ENCODE measurements at regions not wholly inside any gene's neighbourhood (a gene's known extent, or its start where the extent isn't known, plus 50 kb on each side); places are given as distances from the start of the nearest gene placed in this dataset.
A peak's percentile ranks its signal among the peaks of the same experiment; 100 is the strongest.

- no peak for DNase-seq
Measured at GRCh38 chr5:165626161-165626560, 2120.7 kb downstream of the MAT2B start.

DNA sequence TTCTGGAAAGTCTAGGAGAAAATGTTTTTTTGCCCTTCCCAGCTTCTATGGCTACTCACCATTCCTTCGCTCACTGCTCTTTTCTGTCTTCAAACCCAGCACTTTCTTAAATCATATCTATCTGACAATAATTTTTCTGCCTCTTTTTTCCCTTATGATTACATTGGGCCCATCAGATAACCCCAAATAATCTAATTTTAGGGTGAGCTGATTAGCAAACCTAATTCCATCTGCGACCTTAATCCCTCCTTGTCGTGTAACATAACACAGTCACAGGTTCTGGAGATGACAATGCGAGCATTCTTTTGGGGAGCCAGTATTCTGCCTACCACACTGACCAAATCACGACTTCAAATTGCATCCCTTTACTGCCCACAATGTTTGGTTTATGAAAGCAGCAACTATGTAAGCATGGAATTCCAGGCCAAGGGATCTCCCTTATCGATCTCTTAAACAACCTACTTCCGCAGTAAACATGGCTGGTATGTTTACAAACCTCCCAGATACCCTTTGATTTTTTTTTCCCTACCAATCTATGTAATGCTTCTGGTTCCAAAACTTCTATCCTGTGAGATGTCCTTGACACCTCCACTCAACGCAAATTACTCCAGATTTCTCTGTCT is 2122.2 kb downstream of the MAT2B start:
- DNase-seq, result no peak

DNA sequence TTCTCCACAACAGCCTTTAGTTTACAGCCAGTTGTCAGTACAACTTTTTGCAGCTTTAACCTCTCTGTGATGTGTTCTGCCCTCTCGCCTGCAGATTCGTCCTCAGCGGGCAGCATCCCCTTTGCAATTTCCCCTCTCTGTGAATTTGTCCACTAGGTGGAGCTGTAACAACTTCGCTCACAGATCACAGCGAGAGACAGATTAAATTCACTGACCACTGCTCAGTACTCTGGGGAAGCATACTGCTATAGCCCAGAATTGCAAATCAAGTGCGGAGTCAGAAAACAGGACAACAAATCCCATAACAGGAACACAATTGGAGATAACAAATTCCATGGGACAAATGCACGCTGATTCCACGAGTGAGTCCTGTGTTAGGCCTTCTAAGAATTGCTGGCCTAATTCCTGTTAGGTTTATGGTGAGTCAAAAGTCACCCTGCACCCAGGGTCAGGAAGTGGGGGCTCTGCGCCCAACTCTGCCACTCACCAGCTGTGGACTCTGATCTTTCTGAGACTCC is 2124.9 kb downstream of the MAT2B start:
- DNase-seq, result peak; percentile 46

GRCh38 chr5:165631235-165631634 is 2125.8 kb downstream of the MAT2B start:
- DNase-seq, result no peak

- DNase-seq, result no peak
Measured at GRCh38 chr5:165642366-165642765, 2136.9 kb downstream of the MAT2B start.

- no peak for DNase-seq
Measured at GRCh38 chr5:165665735-165666400, 2160.4 kb downstream of the MAT2B start.

DNA sequence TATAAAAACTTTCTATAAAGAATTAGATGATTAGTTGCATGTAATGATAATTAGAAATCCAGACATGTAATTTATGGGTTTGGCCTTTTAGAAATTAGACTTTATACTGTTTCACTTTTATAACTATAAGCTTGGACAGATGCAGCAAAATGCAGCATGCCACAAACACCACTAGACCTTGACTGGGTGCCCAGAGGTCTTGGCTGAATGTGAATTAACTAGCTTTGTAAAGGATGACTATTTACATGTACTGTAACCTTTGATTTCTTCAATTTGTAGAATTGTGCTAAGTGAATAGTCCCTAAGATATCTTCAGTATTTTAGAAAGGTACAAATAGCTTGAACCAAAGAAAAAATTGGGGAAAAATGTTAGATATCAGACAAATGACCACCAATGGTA is 2168.1 kb downstream of the MAT2B start:
- peak; percentile 37 for DNase-seq

DNA sequence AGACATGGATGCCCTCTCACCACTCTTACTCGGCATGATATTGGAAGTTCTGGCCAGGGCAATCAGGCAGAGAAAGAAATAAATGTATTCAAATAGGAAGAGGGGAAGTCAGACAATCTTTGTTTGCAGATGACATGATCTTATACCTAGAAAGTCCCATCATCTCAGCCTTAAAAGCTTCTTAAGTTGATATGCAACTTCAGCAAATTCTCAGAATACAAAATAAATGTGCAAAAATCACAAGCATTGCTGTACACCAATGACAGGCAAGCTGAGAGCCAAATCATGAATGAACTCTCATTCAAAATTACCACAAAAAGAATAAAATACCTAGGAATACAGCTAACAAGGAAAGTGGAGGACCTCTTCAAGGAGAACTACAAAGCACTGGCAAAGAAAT is 2190.4 kb downstream of the MAT2B start:
- no peak for DNase-seq

- DNase-seq, result no peak
Measured at GRCh38 chr5:165705960-165706359, 2200.5 kb downstream of the MAT2B start.

- DNase-seq, result no peak
Measured at GRCh38 chr5:165712011-165712410, 2206.6 kb downstream of the MAT2B start.

DNA sequence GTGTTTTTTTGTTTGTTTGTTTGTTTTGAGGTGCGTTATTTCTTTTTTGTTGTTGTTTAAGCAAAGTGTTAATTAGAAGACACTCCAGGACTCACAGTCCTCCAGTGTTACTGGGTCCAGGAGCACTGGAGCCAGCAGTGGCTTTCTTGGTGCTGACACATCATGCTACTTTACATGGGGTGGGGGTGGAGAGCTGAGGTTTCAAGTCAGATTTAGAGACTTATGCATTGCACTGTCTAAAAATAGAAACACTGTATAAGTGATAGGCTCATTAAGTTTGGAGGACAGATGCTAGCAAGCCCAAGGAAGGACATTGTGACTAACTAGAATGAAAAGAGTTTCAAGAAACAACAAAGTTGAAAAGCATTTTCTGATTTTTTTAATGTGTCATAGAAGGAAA is 2209.2 kb downstream of the MAT2B start:
- DNase-seq, result no peak

DNA sequence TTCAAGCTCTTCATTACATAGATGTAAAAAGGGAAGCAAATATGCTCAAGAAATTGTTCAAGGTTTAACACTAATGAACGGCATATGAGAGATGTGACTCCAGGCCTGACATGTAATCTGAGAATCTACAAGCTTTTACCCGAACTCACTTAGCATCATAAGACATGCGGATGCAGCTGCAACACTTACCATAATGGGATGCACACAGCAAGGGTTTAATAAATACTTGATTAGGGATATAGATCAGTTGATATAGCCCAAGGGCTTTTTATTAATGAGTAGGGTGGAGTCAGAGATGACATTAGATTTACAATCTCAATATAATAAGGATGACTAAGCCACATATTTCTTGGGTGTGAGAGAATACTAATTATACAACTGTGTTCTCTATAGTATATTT is 2215.5 kb downstream of the MAT2B start:
- DNase-seq, result no peak

DNA sequence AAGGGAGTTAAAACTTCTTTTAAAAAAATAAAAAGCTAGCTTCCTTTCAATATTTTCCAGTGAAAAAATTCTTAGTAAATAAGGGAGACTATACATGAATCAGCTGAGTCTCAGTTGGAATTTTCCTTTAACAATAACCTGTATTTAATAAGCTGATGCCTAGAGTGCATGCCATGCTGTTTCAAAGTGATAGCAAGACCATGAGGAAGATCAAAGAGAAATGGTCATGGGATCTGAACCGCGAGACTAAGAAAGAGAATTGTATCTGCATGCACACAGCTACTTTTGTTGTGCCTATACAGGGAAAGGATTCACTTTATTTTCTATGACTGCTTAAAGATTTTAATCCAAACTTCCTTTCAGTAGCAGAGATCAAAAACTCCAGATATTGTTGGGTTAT is 2217.0 kb downstream of the MAT2B start:
- no peak for DNase-seq

DNA sequence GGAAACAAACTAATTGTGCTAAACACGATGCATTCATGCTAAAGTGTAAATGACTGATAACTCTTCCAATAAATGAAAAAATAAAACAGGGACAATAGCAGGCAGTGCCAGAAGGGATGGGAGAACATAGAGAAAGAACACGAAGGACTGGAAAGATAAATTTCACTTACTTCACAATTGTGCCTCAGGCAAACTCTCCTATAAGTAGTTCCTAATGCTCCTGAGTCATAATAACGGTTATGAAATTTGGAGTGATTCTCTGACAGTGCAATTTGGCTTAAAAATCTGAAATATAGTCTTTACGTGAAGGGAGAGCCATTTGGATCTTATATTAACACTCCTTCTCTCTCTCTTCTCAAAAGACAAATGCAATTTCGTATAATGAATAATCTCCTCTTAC is 2218.5 kb downstream of the MAT2B start:
- DNase-seq, result no peak

DNA sequence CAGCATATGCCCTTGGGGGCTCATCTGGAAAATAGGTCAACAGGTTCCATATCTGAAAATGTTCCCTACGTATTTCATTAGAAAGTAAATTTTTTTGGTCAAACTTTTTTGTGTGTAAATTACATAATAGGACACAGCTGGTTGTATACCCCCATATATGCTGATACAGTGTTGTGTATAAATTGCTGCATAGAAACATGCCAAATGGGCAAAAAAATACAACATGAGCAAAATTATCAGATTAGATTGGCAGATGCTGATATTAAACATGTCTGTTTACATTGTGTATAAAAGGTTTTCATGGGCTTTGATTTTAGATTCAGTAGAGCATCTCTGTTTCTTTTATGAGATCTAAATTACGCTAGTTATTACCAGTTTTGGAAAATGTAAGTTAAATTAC is 2223.0 kb downstream of the MAT2B start:
- no peak for DNase-seq

GRCh38 chr5:165735388-165735787 is 2230.0 kb downstream of the MAT2B start:
- DNase-seq, result no peak

- no peak for DNase-seq
Measured at GRCh38 chr5:165739079-165739741, 2233.8 kb downstream of the MAT2B start.

DNA sequence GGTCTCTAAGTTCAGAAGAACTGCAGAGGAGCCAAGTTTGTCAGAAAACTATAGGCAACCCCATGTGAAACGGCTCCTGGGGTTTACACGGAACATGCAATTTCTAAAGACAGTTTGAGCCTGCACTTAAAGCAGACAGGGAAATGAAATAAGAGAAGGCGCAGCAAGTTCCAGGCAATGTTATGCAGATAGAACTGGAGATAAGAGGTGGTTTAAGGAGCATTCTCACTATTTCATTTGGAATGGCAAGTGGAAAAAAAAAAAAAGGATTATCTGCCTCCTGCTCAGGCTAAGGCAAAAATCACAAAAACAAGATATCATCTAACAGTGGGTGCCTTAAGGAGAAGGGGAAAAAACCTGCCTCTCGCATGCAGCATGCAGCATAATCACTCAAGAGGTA is 2252.4 kb downstream of the MAT2B start:
- DNase-seq, result no peak

- DNase-seq, result no peak
Measured at GRCh38 chr5:165775111-165775510, 2269.7 kb downstream of the MAT2B start.

DNA sequence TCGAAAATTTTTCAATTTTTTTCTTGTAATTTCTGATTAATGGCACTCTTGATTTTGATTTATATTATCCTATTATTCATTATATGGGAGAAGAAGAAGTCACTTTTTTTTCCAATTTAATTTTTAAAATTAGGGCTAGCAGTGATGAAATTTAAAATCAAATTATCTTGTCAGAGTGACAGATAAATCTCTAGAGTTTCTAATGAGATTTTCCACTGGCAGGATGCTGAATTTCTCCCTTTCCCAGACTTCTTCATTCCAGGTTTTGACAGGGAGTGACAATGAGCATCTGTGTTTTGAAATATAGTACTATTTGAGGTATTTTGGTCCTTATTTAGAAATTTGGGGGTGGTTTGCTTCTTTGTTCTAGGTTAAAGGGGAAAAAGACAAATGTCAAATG is 2274.1 kb downstream of the MAT2B start:
- DNase-seq, result no peak

DNA sequence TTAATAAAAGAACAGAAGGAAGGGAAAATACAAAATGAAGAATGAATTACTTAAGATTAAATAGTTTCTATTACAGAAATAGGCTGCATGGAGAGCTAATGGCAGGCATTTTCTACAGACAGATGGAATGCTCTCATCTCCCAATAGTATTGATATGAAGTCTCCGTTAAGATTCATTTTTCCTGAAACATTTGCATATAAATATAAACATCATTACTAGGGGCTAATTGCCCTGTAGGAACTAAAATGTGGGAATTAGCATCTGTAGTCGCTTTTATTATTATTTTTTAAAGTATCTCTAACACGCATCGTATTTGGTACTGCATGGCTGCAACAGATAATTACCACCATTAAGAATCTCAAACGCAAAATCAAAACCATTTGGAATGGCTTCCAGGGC is 2275.5 kb downstream of the MAT2B start:
- no peak for DNase-seq

GRCh38 chr5:165781738-165782137 is 2276.3 kb downstream of the MAT2B start:
- no peak for DNase-seq

- DNase-seq, result no peak
Measured at GRCh38 chr5:165783024-165783423, 2277.6 kb downstream of the MAT2B start.

- no peak for DNase-seq
Measured at GRCh38 chr5:165786073-165786472, 2280.7 kb downstream of the MAT2B start.

Measured in left hindlimb (tissue), 1 donor.